Dermis microvascular lymphatic vessel endothelial cell (primary cell): ENCODE measurements at regions not wholly inside any gene's neighbourhood (a gene's known extent, or its start where the extent isn't known, plus 50 kb on each side); places are given as distances from the start of the nearest gene placed in this dataset.

Experiments
- DNase-seq, 2 donors: peaks; one replicate each; pipeline versions ENCODE4 v3.0.0 to v3.0.0-alpha.2; 2010; ENCODE audit warnings: low read depth in 2 of 2

DNA sequence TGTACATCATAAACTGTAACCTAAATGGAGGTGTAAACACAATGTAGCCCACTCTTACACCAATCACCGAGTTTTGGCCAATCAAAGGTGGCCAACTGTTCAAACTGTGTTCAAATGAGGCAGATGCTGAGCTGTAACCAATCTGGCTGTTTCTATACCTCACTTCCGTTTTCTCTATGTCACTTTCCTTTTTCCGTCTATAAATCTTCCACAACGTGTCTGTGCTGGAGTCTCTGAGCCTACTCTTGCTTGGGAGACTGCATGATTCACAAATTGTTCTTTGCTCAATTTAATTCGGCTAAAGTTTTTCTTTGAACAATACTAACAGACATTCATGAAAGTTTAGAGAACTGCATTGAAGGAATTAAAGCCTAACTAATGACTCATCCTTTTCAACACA is 547.1 kb upstream of the USP15 start:
- no peak for DNase-seq

DNA sequence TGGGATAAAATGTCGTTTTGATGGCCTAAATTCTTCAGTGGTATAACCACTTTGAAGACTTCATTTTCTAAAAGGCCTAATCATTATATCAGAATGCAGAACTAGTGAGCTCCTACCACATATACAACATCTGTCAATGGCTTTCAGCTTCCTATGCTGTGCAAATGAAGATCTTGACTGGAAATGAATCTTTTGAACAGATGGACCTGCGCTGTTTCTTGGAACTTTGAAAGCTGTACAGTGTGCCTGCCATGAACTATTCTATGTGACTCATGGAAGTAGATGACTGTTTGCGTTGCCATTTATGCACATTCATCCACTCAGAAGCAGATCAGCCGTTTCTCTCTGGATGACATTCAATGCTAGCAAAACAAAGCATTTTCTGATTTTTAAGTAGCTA is 542.2 kb upstream of the USP15 start:
- no peak for DNase-seq

DNA sequence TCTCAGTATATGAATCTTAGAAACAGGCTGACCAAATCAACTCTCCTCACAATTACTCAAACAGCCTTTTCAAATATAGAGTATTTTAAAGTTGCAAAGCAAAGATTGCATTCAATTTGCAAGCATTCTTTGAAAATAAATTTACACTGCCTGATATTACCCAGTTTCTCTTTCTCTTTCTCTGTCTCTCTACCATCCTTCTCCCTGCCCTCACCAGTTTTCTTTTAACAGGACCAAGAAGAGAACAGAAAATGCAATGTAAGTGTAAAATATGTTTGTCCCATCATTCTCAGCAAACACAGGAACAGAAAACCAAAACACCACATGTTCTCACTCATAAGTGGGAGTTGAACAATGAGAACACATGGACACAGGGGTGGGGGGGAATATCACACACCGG is 520.3 kb upstream of the USP15 start:
- no peak for DNase-seq

DNA sequence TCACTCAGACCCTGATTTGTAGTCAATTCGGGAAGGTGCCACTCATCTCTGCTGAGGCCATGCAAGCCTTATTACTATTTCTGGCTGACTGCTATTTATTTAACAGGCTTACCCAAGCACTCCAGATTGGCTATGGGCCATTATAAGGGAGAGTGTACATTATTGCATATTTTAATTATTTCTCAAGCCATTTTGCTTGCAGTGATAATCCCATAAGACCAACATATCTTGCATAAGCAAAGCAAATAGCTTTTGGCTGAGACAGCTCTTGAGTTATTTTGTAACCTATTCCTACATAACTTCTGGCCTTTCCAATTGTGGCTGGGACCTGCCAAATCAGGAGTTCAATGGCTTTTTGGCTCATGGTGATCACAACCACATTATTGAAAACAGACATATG is 509.6 kb upstream of the USP15 start:
- no peak for DNase-seq

DNA sequence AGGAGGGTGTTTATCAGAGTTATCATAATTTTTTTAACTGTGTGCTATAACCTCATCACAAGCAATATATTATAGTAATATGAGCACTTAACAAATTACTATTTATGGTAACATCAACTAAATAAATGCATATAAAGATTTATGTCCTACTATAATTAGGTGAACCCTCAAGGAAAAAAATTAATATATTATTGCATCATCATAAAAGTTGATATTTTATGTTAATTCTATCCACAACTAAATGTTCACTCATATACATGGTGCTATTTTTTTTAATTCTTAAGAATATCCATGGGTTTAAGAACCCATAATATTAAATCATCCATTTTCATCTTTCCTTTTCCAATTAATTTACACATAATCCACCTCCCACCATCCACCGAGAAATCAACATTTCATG is 506.0 kb upstream of the USP15 start:
- no peak for DNase-seq

DNA sequence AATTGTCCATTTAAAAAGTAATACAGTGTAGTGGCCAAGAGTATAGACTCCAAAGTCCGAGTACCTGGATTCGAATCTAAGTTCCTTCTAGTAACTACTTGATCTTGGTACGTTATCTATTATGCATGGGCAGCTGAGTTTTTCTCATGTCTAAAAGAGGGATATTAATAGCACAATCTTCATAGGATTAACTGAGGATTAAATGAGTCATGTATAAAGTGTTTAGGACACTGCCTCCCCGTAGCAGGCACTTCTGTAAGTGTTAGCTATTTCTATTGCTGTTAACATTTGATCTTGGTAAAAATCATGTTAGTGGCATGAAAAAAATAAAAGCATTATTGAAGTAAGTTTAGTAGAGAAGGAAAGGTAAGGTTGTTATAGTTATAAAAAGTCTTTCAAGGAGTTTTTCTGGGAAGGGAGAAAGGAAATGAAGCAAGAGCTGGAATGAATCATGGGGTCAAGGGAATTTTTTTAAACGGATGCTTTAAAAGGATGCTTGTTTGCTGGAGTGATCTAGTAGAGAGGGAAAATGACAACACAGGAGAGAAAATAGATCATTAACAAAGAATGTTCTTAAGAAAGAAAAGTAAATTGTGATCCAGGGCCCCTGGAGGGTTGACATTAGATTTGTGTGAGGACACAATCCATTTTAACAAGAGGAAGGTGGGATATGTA is 502.2 kb upstream of the USP15 start:
- DNase-seq: no peak

DNA sequence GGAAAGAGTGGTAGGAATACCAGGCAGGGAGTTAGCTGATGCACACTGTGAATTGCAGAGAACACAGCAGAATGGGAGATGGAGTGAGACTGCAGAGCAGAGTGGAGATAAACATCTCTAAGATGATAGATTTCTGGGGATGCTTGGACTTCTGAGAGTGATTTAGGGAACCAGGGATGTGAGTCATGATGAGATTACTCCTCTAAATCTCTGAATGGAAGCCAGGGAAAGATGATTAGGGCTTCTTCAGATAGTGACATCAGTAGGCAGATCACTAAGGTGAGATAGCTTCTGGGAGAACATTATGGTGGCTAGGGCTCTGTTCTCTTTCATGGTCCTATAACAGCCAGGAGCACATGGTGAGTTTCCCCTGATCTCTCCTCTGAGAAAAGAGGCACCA is 501.5 kb upstream of the USP15 start:
- DNase-seq: no peak

DNA sequence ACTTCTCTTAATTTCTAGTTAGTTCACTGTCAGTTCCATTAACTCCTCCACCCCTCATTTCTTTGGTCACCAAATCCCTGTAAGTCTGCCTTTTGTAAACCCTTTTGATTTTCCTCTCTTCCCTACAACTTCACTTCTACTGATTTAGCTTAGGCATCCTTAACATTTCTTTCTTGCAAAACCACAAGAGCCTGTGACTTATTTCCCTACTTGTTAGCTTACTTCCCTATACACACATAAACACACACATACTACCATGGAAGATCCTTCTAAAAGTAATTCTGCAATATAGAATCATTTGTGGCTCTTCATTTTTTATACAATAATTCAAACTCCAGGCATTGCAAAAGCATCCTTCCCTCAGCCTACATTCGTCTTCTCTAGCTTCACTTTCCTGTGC is 494.3 kb upstream of the USP15 start:
- DNase-seq: no peak

DNA sequence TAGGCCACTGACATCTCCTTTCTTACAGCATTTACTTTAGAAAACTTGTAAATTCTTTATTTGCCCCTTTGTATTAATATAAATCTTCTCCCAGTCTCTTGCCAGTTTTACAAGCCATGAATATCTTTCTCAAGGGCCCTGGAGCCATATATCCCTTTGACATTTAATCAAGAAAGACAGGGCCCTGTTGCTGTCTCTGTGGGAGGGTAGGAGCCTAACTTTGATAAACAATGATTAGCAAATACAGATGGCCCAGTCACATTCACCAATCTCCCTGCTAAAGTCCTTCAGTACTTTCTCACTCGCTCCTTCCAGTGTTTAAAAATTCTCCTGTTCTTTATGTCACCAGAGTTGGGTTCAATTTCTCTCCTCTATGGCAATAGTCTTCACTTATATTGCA is 479.8 kb upstream of the USP15 start:
- DNase-seq: no peak

DNA sequence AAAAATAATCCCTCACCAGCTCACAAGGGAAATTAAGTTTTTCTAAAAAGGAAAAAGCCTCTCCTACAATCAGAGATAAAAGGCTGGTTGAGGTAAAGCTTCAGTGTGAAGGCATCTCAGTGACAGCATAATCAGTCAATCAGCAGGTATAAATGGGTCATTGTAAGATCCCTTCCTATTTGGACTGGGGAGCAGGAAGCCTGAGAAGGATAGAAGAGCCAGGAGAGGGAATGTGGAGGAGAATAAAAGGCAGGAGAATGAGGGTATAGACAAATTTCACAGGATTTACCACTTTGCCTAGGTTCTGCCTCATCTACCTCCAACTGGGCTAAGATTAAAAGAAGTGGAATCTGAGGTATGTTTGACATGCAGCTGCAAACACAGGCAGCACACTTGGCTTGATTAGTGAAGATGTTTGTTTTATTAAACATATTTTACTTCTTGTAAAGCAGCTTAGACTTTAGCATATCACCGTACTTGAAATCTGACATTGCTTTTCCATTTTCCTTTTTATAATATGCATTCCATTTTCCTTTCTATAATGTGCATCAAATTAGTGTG is 479.1 kb upstream of the USP15 start:
- DNase-seq: no peak

DNA sequence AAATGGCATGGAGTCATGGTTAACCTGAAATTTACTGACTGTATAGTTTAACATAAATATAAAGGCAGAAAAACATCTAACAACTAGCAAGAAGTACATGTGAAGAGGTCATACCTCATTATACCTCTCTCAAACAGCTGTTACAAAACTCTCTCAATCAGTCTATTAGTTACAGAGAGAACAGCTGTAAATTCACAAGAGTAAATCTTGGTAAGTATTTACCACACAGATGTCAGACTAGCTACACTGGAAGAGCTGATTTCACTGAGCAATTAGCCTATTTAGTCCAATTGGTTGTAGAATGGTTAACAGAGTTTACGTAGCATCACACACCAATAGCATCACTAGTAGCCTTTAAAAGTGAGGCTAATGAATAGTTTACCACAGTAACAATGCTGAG is 463.4 kb upstream of the USP15 start:
- DNase-seq: no peak

DNA sequence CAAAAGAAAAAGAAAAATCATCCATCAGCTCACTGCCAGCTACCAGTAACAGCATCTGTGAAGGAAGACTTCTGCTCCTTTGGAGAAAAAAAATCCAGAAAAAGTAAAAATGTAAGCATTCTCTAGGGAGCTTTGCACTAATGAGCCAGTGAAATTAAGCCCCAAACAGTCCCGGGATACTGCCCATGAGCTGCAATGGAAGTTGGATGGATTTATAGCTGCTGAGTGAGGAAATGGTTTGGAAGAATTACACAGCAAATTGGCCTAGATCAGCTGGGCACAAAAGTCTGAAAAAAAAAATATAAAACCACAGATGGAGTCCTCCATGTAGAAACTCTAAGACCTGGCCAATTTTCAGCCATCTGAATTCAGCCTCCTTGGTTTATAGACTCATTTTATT is 462.9 kb upstream of the USP15 start:
- DNase-seq: no peak

DNA sequence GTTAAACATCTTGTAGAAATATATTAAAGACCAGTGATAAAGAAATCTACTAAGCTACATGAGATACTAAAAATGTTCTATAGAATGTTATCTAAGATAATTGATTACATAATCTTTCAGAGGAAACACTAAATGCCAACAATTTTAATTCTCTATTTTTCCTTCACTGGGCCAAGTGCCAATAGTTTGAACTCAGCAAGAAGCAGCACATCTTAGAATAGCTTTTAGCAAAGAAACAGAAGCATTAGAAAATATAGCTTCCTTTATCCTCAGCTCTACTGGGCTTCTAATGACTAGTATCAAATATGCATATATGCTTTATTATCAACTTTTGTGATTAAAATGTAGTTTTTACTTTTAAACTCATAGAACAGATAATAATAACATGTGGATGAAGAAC is 461.4 kb upstream of the USP15 start:
- DNase-seq: no peak

DNA sequence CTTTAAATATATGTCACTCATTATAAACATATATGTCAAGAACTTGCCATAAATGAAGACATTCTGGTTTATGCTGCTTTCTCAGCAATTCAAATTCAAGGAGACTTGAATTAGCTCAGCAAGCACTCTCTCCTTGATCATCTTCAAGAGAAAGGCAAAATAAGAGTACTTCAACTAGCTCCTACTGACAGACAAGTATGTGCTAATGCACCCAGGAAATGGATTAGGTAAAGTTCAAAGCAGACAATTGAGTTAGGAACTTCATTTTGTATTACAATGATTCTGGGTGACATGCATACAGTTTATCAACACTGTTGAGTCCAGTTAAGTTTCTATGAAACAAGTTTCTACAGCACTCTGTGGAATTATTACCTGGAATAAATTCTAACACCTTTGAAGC is 455.9 kb upstream of the USP15 start:
- no peak for DNase-seq

DNA sequence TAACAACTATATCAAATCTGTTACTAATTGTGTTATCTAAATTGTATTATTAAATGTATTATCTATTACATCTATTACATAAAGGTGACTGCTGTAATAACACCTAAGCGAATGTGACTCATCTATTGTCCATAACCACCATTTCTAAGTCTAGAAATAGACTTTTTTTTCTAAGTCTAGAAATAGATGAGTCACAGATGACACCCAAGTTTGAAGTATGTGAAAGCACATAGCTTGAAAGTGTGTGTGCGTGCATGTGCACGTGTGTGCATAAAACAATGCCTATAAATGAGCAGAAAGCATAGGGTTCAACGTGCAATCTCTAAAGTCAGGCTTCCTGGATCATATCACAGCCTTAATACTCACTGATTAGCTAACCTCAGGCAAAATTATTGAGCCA is 451.3 kb upstream of the USP15 start:
- DNase-seq: no peak

DNA sequence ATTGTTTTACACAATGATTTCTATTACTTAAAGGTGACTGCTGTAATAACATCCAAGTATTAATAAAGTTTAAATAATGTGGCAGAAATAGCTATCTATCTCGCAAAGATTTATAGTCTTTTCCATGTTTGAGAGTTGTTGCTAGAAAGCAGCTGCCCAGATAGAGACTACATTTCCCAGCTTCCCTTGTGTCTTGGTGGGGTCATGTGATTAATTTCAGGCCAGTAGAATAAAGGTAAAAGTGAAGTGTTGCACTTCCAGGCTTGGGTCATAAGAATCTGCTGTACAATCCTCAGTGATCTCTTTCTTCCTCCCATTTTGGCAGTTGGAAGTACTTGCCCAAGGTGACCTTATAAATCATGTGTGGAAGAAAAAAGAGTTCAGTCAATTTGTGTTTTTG is 449.7 kb upstream of the USP15 start:
- DNase-seq: no peak

DNA sequence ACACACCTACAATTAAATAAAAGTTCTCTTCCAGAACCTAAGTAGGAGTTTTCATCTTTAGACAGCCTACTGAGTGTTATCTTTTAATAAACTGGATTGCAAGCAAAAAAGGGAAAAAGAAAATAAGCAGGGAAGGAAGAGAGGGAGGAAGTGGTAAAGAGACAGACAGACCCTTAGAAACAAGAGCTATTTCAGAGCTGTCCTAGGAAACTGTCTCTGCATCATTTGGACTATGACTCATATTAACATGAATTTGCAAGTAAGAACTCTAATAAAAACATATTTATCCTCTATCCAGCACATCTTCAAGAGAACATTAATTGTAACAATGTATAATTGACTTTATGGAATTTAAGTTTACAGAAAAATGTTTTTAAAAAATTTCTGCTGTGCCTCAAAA is 438.8 kb upstream of the USP15 start:
- DNase-seq: no peak

DNA sequence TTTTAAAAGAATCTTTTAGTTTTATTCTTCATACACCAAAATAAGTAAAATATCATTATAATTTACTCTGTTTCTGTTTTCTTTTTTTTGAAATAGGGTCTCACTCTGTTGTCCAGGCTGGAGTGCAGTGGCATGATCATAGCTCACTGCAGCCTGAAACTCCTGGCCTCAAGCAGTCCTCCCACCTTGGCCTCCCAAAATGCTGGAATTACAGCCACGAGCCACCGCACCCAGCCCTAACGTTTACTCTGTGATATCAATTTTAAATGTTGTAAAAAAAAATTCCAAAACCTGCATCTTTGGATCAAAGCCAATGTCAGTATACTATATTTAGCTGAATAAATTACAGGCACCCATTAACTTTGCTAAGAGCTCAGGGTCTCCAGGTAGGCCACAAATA is 437.1 kb upstream of the USP15 start:
- no peak for DNase-seq

DNA sequence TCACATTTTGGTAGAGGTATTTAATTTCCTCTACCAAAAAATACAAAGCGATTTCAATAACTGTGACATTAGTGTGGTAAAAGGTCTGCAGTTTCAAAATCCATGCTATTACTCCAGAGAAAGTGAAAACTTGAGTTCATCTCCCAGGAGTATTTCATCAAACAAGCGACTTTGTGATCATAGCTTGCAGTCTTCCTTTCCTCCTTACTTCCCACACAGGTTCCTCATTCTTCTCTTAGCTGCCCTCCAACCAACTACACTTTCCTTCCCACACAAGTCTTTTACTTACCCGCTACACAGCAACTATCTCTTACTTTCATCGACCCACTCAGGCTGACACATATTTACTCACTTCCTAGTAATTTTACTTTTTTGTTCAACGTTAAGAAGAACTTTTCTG is 413.4 kb upstream of the USP15 start:
- DNase-seq: no peak

DNA sequence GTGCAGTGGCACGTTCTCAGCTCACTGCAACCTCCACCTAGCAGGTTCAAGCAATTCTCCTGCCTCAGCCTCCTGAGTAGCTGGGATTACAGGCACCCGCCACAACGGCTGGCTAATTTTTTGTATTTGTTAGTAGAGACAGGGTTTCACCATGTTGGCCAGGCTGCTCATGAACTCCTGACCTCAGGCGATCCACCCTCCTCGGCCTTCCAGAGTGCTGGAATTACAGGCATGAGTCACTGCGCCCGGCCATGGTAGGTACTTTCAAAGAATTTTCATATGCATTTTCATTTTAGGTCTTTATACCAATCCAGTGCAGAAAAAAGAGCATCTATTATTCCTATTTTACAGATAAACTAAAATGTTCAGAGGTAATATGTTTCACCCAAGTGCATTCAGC is 411.3 kb upstream of the USP15 start:
- no peak for DNase-seq

DNA sequence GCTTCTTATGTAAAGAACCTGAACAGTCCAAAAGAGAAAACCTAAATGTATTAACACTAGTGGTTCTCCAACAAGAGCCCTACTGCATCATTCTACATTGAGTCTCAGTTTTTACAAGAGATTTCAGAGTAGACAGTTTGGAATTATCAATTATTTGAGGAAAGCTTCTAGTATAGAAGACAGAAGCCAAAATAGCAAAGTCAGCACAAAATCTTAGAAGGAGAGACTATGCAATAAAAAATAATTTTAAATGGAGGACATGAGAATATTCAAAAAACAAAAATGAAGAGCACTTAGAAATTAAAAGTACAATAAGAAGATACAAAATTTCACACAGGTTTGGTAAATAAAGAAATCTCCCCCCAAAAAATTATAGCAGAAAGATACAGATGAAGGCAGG is 406.3 kb upstream of the USP15 start:
- DNase-seq: no peak

DNA sequence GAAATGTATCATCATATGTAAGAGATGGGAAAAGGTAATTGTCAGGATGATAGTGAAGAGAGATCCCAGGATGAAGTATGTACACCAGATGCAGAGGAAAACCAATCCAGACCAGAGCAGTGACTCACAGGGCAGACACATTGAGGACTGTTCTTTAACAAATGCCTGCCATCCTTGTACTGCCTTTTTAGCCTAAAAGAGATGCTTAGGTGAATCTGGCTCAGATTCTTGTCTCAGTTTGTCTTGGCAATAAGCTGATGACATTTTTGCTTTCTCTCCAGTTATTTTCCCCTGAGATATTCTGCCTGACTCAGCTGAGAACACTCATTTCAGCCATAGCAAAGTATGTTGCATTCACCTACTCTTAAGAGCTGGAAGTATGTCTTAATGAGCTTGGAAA is 405.3 kb upstream of the USP15 start:
- no peak for DNase-seq

DNA sequence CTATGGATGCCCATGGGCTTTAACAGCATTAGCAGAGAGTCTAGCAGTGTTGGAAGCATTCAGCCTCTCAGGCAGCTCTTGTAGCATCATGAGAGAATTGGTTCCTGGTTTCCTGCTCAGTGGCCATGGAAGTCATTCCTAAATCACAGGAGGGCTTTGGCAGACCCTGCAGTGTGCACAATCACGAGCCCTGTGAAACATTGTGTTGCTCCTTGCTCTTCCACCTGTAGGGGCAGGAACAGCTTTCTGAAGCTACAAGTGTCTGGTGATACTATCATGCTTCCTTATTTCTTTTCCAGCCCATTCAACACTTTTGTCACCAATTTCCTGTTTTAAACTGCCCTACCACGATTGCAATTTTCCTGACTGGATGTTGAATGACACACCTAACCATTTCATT is 402.2 kb upstream of the USP15 start:
- no peak for DNase-seq

DNA sequence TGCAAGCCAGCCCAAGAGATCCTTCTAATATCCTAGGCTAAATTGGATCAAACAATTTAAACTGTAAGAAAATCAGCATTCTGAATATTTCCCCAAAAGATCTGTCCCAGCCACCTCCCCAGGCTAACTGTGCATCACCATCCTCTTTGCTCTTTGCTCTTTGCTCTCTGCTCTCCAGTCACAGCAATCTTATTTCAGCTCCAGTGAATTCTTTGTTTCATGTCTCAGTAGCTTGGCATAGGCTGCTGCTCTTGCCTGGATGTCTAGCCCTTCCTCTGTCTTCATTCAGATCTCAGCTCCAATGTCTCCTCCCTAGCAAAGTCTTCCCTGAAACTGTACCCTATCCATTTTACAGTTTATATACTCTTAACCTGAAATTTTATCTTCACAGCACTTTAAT is 399.8 kb upstream of the USP15 start:
- DNase-seq: no peak
